ENCODE measurements at regions not wholly inside any gene's neighbourhood (a gene's known extent, or its start where the extent isn't known, plus 50 kb on each side); places are given as distances from the start of the nearest gene placed in this dataset.

GRCh38 chr9:134488331-134489280 lies 153.0 kb upstream of the COL5A1 start:
- TF ChIP-seq ZC3H10 (CRISPR knock-in tag; IDR thresholded peaks at IDR 0.05) (no peak), ARNTL (CRISPR knock-in tag; IDR thresholded peaks at IDR 0.05; ENCODE audit: borderline replicate concordance, low read depth) (no peak), ZFP3 (CRISPR knock-in tag; IDR thresholded peaks at IDR 0.05) (no peak), TSHZ2 (CRISPR knock-in tag; IDR thresholded peaks at IDR 0.05) (no peak), RARB (CRISPR knock-in tag; IDR thresholded peaks at IDR 0.05) (no peak), ZFP30 (CRISPR knock-in tag; IDR thresholded peaks at IDR 0.05) (no peak)

Measured in SK-N-SH treated with all-trans-retinoic acid at 6 μM for 48 hours (cell line).